Caco-2 (cell line): ENCODE measurements at regions not wholly inside any gene's neighbourhood (a gene's known extent, or its start where the extent isn't known, plus 50 kb on each side); places are given as distances from the start of the nearest gene placed in this dataset.

ENCODE experiments used
- BruUV-seq: library from RNA; stranded (reverse); fragments of 400-500 nt; replicated peaks from 2 replicates; lab custom pipeline; 2021; lab: Mats Ljungman, UMichigan
- CTCF ChIA-PET: fragments of 300-600 bp; sonication (Branson Sonifier 250); formaldehyde crosslinking; loops from one replicate; lab custom pipeline; 2022; ENCODE audit warnings: antibody characterized with exemption; lab: Charles Lee
- POLR2A ChIA-PET: fragments of 300-600 bp; sonication (Branson Sonifier 250); formaldehyde crosslinking; loops from one replicate; lab custom pipeline; 2022; ENCODE audit warnings: antibody characterized with exemption; lab: Charles Lee
- DNase-seq, 2 experiments: peaks; one replicate each; pipeline versions ENCODE4 v3.0.0 to v3.0.0-alpha.2; 2020 to 2022
- H3K27me3 ChIP-seq: replicated peaks from 2 replicates; pipeline ENCODE4 v1.6.0; 2011; ENCODE audit warnings: low read length; ENCODE audit not compliant: control insufficient read depth, insufficient read depth
- H3K36me3 ChIP-seq: 2 replicates; pipeline ENCODE4 v1.5.1; 2011; ENCODE audit warnings: low read length; ENCODE audit not compliant: control insufficient read depth, insufficient read depth
- H3K4me1 ChIP-seq: fragments of 250-450 bp; sonication (Bioruptor Pico); 2 replicates; pipeline ENCODE4 v1.5.1; 2020; ENCODE audit warnings: mild to moderate bottlenecking
- H3K4me3 ChIP-seq: 2 replicates; pipeline ENCODE4 v1.5.1; 2011; ENCODE audit warnings: low read depth, mild to moderate bottlenecking, control low read depth, low read length
- H3K9me3 ChIP-seq: fragments of 250-450 bp; sonication (Bioruptor Pico); 2 replicates; pipeline ENCODE4 v1.5.1; 2020; ENCODE audit warnings: mild to moderate bottlenecking, moderate library complexity
- H3K27ac Mint-ChIP-seq: one replicate; pipeline ENCODE4 v1.8.0; 2022; ENCODE audit warnings: mixed read lengths; ENCODE audit not compliant: unreplicated experiment
- H3K27me3 Mint-ChIP-seq: one replicate; pipeline ENCODE4 v1.8.0; 2022; ENCODE audit warnings: mixed read lengths; ENCODE audit not compliant: insufficient read depth, unreplicated experiment
- H3K36me3 Mint-ChIP-seq: one replicate; pipeline ENCODE4 v1.8.0; 2022; ENCODE audit warnings: mild to moderate bottlenecking, mixed read lengths; ENCODE audit not compliant: insufficient read depth, unreplicated experiment
- H3K4me1 Mint-ChIP-seq: one replicate; pipeline ENCODE4 v1.8.0; 2022; ENCODE audit warnings: low read depth, mixed read lengths; ENCODE audit not compliant: unreplicated experiment
- H3K4me3 Mint-ChIP-seq: one replicate; pipeline ENCODE4 v1.8.0; 2022; ENCODE audit warnings: mild to moderate bottlenecking, moderate library complexity, mixed read lengths; ENCODE audit not compliant: unreplicated experiment
- H3K9me3 Mint-ChIP-seq: one replicate; pipeline ENCODE4 v1.8.0; 2022; ENCODE audit warnings: mixed read lengths; ENCODE audit not compliant: unreplicated experiment
- intact Hi-C: fragments of 100-400 bp; cut with micrococcal nuclease; formaldehyde crosslinking; loops from one replicate; pipeline ENCODE4 v1.10.0; 2022; ENCODE audit not compliant: unreplicated experiment
- TF ChIP-seq, protein P1 (sequence below), 2 experiments: fragments of 200-600 bp in 1 of 2; IDR thresholded peaks; 1 replicate in 1 of 2; 2 replicates in 1 of 2; pipeline versions ENCODE4 v1.5.1 to v1.8.0; 2011 to 2022; ENCODE audit warnings: antibody characterized with exemption in 1 of 2, control low read depth in 1 of 2, inconsistent platforms in 1 of 2, low read depth in 1 of 2, low read length in 1 of 2, mild to moderate bottlenecking in 1 of 2, moderate library complexity in 1 of 2; ENCODE audit not compliant: insufficient read depth in 1 of 2, severe bottlenecking in 1 of 2, unreplicated experiment in 1 of 2

DNA sequence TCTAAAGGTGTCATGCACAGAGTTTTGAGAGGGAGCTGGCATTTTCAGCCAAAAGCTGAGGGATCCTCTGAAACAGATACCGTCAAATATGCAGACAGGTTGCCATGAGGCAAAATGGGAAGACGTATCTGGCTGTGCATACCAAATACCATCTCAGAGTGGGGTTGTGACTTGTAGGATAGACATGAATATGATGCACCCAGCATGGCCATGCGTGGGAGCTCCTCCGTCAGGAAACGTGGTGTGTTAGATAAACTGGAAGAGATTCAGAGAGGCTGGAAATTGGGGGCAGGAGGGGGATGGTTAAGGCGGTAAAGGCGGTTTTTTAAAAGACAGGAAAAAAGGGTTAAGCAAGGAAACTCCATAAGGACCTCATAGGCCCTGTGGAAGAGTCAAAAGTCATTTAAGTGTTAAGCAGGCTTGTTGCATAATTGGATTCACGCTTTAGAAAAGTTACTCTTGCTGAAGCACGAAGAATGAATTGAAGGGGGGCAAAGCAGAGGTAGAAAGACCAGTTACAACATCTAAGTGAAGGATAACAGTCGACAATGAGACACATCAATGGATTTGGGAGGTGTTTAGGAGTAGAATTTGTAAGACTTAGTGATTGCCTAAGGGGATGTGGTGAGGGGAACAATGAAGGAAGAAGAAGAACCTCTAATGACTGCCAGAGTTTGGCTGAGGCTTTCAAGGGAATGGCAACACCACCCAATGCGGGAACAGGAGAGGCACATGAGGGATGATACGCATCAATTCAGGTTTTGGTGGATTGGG, 139.6 kb upstream of the CTAGE1 start:
- no peak overlapping the region for H3K27ac Mint-ChIP-seq
- TF ChIP-seq, protein P1, sequence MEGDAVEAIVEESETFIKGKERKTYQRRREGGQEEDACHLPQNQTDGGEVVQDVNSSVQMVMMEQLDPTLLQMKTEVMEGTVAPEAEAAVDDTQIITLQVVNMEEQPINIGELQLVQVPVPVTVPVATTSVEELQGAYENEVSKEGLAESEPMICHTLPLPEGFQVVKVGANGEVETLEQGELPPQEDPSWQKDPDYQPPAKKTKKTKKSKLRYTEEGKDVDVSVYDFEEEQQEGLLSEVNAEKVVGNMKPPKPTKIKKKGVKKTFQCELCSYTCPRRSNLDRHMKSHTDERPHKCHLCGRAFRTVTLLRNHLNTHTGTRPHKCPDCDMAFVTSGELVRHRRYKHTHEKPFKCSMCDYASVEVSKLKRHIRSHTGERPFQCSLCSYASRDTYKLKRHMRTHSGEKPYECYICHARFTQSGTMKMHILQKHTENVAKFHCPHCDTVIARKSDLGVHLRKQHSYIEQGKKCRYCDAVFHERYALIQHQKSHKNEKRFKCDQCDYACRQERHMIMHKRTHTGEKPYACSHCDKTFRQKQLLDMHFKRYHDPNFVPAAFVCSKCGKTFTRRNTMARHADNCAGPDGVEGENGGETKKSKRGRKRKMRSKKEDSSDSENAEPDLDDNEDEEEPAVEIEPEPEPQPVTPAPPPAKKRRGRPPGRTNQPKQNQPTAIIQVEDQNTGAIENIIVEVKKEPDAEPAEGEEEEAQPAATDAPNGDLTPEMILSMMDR (IDR thresholded peaks at IDR 0.05; ENCODE audit: insufficient read depth in 1 of 2, low read depth in 1 of 2, low read length in 1 of 2, severe bottlenecking in 1 of 2, unreplicated experiment in 1 of 2), result no peak

DNA sequence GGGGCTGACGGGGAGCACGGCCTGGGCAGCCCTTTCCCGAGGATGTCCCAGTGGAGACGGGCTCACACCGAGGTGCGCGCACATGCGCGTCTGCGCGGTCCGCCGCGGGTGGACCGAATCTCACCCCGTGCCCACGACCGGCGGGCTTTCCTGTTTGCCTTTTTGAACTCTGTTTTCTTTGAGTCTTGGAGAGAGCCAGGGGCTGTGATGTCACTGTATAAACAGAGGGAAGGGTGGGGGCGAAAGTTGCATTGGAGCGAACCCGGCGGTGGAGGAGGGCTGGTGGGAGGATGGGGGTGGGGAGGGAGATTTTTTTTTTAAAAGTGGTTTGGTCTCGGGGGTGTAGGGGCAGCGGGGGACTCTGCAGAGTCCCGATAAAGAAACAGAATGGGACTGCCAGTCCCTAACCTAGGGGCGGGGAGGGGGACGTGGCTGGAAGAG, 141.2 kb upstream of the CTAGE1 start:
- H3K27me3 ChIP-seq, result no peaks in the 10 kb centered on the region
- no peaks in the 10 kb centered on the region for H3K36me3 ChIP-seq
- H3K9me3 Mint-ChIP-seq, result no peaks in the 10 kb centered on the region
- peak overlapping the region; percentile 43 for H3K4me3 ChIP-seq
- no peaks in the 10 kb centered on the region for H3K27me3 Mint-ChIP-seq
- peaks cover 16% of the 10 kb centered on the region for H3K4me1 Mint-ChIP-seq
- no peaks in the 10 kb centered on the region for H3K36me3 Mint-ChIP-seq
- TF ChIP-seq, protein P1 (IDR thresholded peaks at IDR 0.05; ENCODE audit: insufficient read depth in 1 of 2, low read depth in 1 of 2, low read length in 1 of 2, severe bottlenecking in 1 of 2, unreplicated experiment in 1 of 2), result no peak
- intact Hi-C loops, result loop anchor here (1.0 kb wide), 2 partner anchors 69 to 93 kb away; no protein-coding TSS in a partner anchor
- ChIA-PET POLR2A (no interaction called here), CTCF (interaction anchor here (0.7 to 1.5 kb wide), 3 partner anchors 92 to 430 kb away, joined by 3 to 7 read pairs (median 3); no protein-coding TSS in a partner anchor)
- no peaks in the 10 kb centered on the region for H3K9me3 ChIP-seq
- no TSS peak for BruUV-seq
- DNase-seq, result peak; percentile 52 to 53
- peak overlapping the region; percentile 90 for H3K4me3 Mint-ChIP-seq
- peaks cover 3% of the 10 kb centered on the region; the same call in 1 of the 2 replicates for H3K4me1 ChIP-seq
- peak overlapping the region; percentile 65 for H3K27ac Mint-ChIP-seq

More for the DNA sequence above, 139.6 kb upstream of the CTAGE1 start:
- Histone ChIP-seq H3K9me3 (no peaks in the 10 kb centered on the region), H3K27me3 (no peaks in the 10 kb centered on the region), H3K4me1 (peaks cover 3% of the 10 kb centered on the region; the same call in 1 of the 2 replicates), H3K4me3 (no peak overlapping the region), H3K36me3 (no peaks in the 10 kb centered on the region)
- intact Hi-C loops, result no loop called here
- no TSS peak for BruUV-seq
- H3K27me3 Mint-ChIP-seq, result no peaks in the 10 kb centered on the region
- no peak for DNase-seq
- H3K4me1 Mint-ChIP-seq, result peaks cover 16% of the 10 kb centered on the region
- H3K9me3 Mint-ChIP-seq, result no peaks in the 10 kb centered on the region
- ChIA-PET POLR2A (no interaction called here), CTCF (interaction anchor here (1.5 kb wide), 1 partner anchor 65 kb away, joined by 3 read pairs; no protein-coding TSS in a partner anchor)
- peak overlapping the region; percentile 31 for H3K4me3 Mint-ChIP-seq
- H3K36me3 Mint-ChIP-seq, result no peaks in the 10 kb centered on the region

DNA sequence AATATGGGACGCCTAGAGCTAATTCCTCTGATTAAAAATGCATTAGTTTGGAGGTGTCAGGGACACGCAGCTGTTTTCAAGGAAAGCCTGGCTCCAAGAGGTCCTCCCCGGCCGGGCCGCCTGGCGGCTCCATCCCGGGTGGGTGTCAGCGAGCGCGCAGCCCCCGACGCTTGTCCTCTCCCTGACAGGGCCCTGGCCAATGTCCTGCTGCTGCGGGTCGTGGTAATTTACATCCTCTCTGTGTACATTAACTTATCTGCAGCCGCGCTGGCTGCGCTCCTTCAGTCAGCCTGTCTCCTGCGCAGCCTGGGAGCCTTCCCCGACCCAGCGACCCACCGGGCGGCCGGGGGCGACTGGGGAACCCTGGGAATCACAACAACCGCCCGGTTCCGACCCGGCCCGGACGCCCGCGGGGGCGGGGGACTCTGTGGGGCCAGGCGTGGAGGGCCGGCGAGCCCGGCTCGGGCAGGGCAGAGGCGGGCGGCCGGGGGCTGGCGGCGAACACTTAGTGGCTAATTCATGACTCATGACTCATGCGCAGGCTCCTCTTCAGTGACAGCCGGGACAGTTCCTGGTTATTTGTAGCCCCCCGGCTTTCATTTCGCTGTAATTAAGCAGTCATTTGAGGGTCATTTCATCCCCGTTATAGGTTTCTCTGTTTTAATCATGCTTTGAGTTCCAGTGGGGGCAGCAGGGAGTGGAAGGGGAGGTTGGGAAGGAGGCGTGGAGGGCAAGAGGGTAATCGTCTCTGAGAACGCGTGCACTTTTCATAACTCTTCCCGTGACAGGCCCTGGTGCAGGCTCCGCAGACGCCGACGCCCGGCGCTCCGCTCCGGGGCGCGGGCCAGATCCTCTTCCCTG, 141.9 kb upstream of the CTAGE1 start:
- Mint-ChIP-seq H3K4me1 (peaks cover 16% of the 10 kb centered on the region), H3K9me3 (no peaks in the 10 kb centered on the region), H3K36me3 (no peaks in the 10 kb centered on the region), H3K27ac (peak overlapping the region; percentile 71), H3K27me3 (no peaks in the 10 kb centered on the region), H3K4me3 (peak overlapping the region; percentile 90)
- Histone ChIP-seq H3K4me1 (peaks cover 3% of the 10 kb centered on the region; the same call in 1 of the 2 replicates), H3K27me3 (no peaks in the 10 kb centered on the region), H3K4me3 (peak overlapping the region; percentile 43), H3K36me3 (no peaks in the 10 kb centered on the region), H3K9me3 (no peaks in the 10 kb centered on the region)
- peak; percentile 72 to 78 for DNase-seq
- intact Hi-C loops, result loop anchor here (1.0 to 10.0 kb wide), 6 partner anchors 69 to 565 kb away; no protein-coding TSS in a partner anchor
- BruUV-seq, result no TSS peak
- TF ChIP-seq, protein P1 (IDR thresholded peaks at IDR 0.05; ENCODE audit: insufficient read depth in 1 of 2, low read depth in 1 of 2, low read length in 1 of 2, severe bottlenecking in 1 of 2, unreplicated experiment in 1 of 2), result peak in 1 of 2 experiments; percentile 27
- ChIA-PET CTCF (interaction anchor here (0.7 to 1.5 kb wide), 5 partner anchors 87 to 431 kb away, joined by 3 to 7 read pairs (median 3); no protein-coding TSS in a partner anchor), POLR2A (no interaction called here)
